ENCODE measurements at regions not wholly inside any gene's neighbourhood (a gene's known extent, or its start where the extent isn't known, plus 50 kb on each side); places are given as distances from the start of the nearest gene placed in this dataset.

- no peaks in the 10 kb centered on the region for H3K9me1 ChIP-seq (ENCODE audit: insufficient read depth, low read length)
- no peak overlapping the region for H3K4ac ChIP-seq (ENCODE audit: low read depth, low read length)
- dilution Hi-C loops (cut with HindIII; ENCODE audit: low sequenced_read_pairs, unreplicated experiment), result no loop called here
- H4K20me1 ChIP-seq (ENCODE audit: insufficient read depth, low read length), result no peaks in the 10 kb centered on the region
- TF ChIP-seq MAFK (IDR thresholded peaks at IDR 0.05; ENCODE audit: low read depth, low read length), result no peak
- no peak for TF ChIP-seq RCOR1 (IDR thresholded peaks at IDR 0.05; ENCODE audit: insufficient replicate concordance, low read length)
- no peak for TF ChIP-seq FOS (IDR thresholded peaks at IDR 0.05; ENCODE audit: low read depth, low read length)
- TF ChIP-seq ELK1 (IDR thresholded peaks at IDR 0.05; ENCODE audit: borderline replicate concordance, low read depth, low read length), result no peak
- peak; percentile 28; the same call in 1 of the 2 replicates for TF ChIP-seq CEBPB (IDR thresholded peaks at IDR 0.05; ENCODE audit: low read depth, low read length)
- in situ Hi-C loops (cut with MboI; ENCODE audit: low sequenced_read_pairs), result no loop called here
- no peak overlapping the region for H3K9ac ChIP-seq (ENCODE audit: low read depth, low read length)
- 17% methylated on average over 1 of the region's 17 CpGs; no CpG with 5 or more reads in 1 of the 2 experiments for WGBS, 2 experiments (ENCODE audit: extremely low coverage in 2 of 2, insufficient read length in 1 of 2)
- no peak overlapping the region for H2AK9ac ChIP-seq (replicated peaks; ENCODE audit: low read depth, low read length, poor library complexity)
- H2BK5ac ChIP-seq (ENCODE audit: low read depth, low read length, poor library complexity, severe bottlenecking), result no peak overlapping the region
- intact Hi-C loops (cut with micrococcal nuclease), result no loop called here
- no TSS peak for BruUV-seq (replicated peaks)
- H4K5ac ChIP-seq (ENCODE audit: low read depth, low read length), result no peak overlapping the region
- H3K56ac ChIP-seq (ENCODE audit: extremely low read depth, insufficient read depth, low read length), result no peak overlapping the region
- no peaks in the 10 kb centered on the region for H3K27me3 ChIP-seq (ENCODE audit: control insufficient read depth, insufficient read depth, low read length)
- DNase-seq, result no peak
- no peaks in the 10 kb centered on the region for H3K36me3 ChIP-seq (ENCODE audit: control insufficient read depth, insufficient read depth, low read length)
- peak overlapping the region; percentile 44 for H2AFZ ChIP-seq (replicated peaks; ENCODE audit: low read length, poor library complexity)
- H3K79me1 ChIP-seq (ENCODE audit: low read depth in 1 of 2, low read length in 2 of 2), result no peaks in the 10 kb centered on the region
- no peak overlapping the region for H2BK20ac ChIP-seq (ENCODE audit: low read depth, low read length)
- ATAC-seq (ENCODE audit: low read depth), result no peak
- no peak overlapping the region for H2AK5ac ChIP-seq (ENCODE audit: low read depth, low read length)
- CTCF ChIA-PET, result no interaction called here
- H3K9me3 ChIP-seq (ENCODE audit: control insufficient read depth, insufficient read depth, low read length), result no peaks in the 10 kb centered on the region
- no peak overlapping the region for H3K4me2 ChIP-seq (ENCODE audit: low read depth, low read length)
- H3K18ac ChIP-seq (ENCODE audit: low read depth, low read length), result no peak overlapping the region
- no peaks in the 10 kb centered on the region for H3K4me1 ChIP-seq (ENCODE audit: control insufficient read depth, insufficient read depth, low read length)
- H4K91ac ChIP-seq (ENCODE audit: insufficient read depth, low read depth, low read length), result no peak overlapping the region
- H3K4me3 ChIP-seq (ENCODE audit: insufficient read depth, low read depth, low read length), result no peak overlapping the region
- H3K23ac ChIP-seq (ENCODE audit: low read depth, low read length), result no peak overlapping the region
- no peak overlapping the region for H2BK15ac ChIP-seq (ENCODE audit: low read depth, low read length)
- no peak overlapping the region for H3K14ac ChIP-seq (replicated peaks; ENCODE audit: low read depth, low read length)
- H3K27ac ChIP-seq (ENCODE audit: insufficient read depth, low read length), result no peak overlapping the region
- no peak overlapping the region for H4K8ac ChIP-seq (ENCODE audit: low read depth in 2 of 2, low read length in 2 of 2)
- no peak overlapping the region for H2BK120ac ChIP-seq (ENCODE audit: low read depth, low read length)
- POLR2A ChIA-PET (ENCODE audit: unreplicated experiment), result interaction anchor here (0.6 kb wide), 1 partner anchor 828 kb away, joined by 4 read pairs; no protein-coding TSS in a partner anchor
Observed at GRCh38 chr17:71287071-71287823, 833.6 kb upstream of the SOX9 start.

All from IMR-90 (cell line).